Activated CD4-positive, alpha-beta T cell treated with anti-CD3 and anti-CD28 coated beads, Interleukin-10, Interleukin-2, amounts not matched to agents 100 ng/mL and 50 ng/mL, durations not matched to agents 16 hours and 8 hours (primary cell): ENCODE measurements at regions not wholly inside any gene's neighbourhood (a gene's known extent, or its start where the extent isn't known, plus 50 kb on each side); places are given as distances from the start of the nearest gene placed in this dataset.
"Not testable (repeated sequence)": the region's sequence is repeated elsewhere in the genome, so short reads cannot be mapped to it uniquely, and the experiment has no call there.

Experiments
- DNase-seq: peaks from one replicate; pipeline ENCODE4 v3.0.0-alpha.2; 2020

- DNase-seq = no peak
These were observed 92.9 kb upstream of the TLL1 start for GRCh38 chr4:165779950-165780670.

GRCh38 chr4:165780735-165781134 lies 92.3 kb upstream of the TLL1 start:
- DNase-seq = no peak

GRCh38 chr4:165782623-165783022 lies 90.4 kb upstream of the TLL1 start:
- no peak for DNase-seq

- no peak for DNase-seq
These were observed 89.4 kb upstream of the TLL1 start for GRCh38 chr4:165783626-165784025.

GRCh38 chr4:165784672-165785071 lies 88.4 kb upstream of the TLL1 start:
- DNase-seq = no peak

- DNase-seq = no peak
These were observed 87.7 kb upstream of the TLL1 start for GRCh38 chr4:165785337-165785736.

GRCh38 chr4:165787516-165788274 lies 85.3 kb upstream of the TLL1 start:
- DNase-seq = no peak

GRCh38 chr4:165788686-165789463 lies 84.2 kb upstream of the TLL1 start:
- DNase-seq = no peak

- no peak for DNase-seq
These were observed 79.8 kb upstream of the TLL1 start for GRCh38 chr4:165793236-165793635.

- no peak for DNase-seq
These were observed 78.2 kb upstream of the TLL1 start for GRCh38 chr4:165794834-165795233.

- DNase-seq = no peak
These were observed 73.6 kb upstream of the TLL1 start for GRCh38 chr4:165799384-165799815.

- no peak for DNase-seq
These were observed 70.6 kb upstream of the TLL1 start for GRCh38 chr4:165802452-165802851.

GRCh38 chr4:165803005-165803404 lies 70.0 kb upstream of the TLL1 start:
- no peak for DNase-seq

GRCh38 chr4:165805406-165805805 lies 67.6 kb upstream of the TLL1 start:
- DNase-seq = no peak

GRCh38 chr4:165806613-165807012 lies 66.4 kb upstream of the TLL1 start:
- no peak for DNase-seq

- DNase-seq = no peak
These were observed 62.3 kb upstream of the TLL1 start for GRCh38 chr4:165810726-165811125.

- no peak for DNase-seq
These were observed 59.4 kb upstream of the TLL1 start for GRCh38 chr4:165813606-165814005.

GRCh38 chr4:165814256-165815020 lies 58.6 kb upstream of the TLL1 start:
- DNase-seq = no peak

GRCh38 chr4:165819126-165819525 lies 53.9 kb upstream of the TLL1 start:
- DNase-seq = not testable (repeated sequence)
